NT2/D1 (cell line): ENCODE measurements at regions not wholly inside any gene's neighbourhood (a gene's known extent, or its start where the extent isn't known, plus 50 kb on each side); places are given as distances from the start of the nearest gene placed in this dataset.

Experiments
- YY1 ChIP-seq: IDR thresholded peaks from 2 replicates; pipeline ENCODE4 v1.6.1; 2011; ENCODE audit not compliant: insufficient read length, insufficient read depth
- ZNF274 ChIP-seq: IDR thresholded peaks from 2 replicates; pipeline ENCODE4 v1.6.1; 2011; ENCODE audit warnings: mild to moderate bottlenecking, low read depth, low read length

DNA sequence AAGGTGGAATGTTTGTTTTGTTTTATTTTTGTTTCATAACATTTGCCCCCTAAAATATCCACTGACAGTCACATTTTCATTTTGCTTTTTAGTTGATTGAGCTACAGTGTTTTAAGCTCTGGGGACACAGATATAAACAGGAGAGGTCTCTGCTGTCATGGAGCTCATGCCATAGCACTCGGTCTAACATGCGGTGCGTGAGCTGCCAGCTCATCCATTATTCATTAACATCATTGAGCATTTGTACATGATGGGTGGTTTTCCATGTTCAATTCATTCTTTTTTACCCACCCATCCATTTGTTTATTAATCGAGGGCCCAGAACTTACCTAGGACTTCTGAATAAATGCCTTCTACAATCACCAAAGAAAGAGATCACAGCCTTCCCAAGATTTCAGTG, 150.1 kb upstream of the SFRP2 start:
- TF ChIP-seq ZNF274 (no peak), YY1 (no peak)
